HEK293 (cell line): ENCODE measurements at regions not wholly inside any gene's neighbourhood (a gene's known extent, or its start where the extent isn't known, plus 50 kb on each side); places are given as distances from the start of the nearest gene placed in this dataset.

Source experiments
- CTCF ChIA-PET: fragments of 350-600 bp; formaldehyde crosslinking; extraction: SDS; loops from one replicate; lab custom pipeline; 2021; ENCODE audit warnings: antibody characterized with exemption; lab: Yijun Ruan, JAX
- POLR2A ChIA-PET: fragments of 300-600 bp; formaldehyde crosslinking; extraction: SDS; loops from one replicate; lab custom pipeline; 2020; ENCODE audit warnings: antibody characterized with exemption, inconsistent platforms; lab: Yijun Ruan, JAX
- H3K27ac ChIP-seq: fragments of 200-500 bp; sonication (Bioruptor generic); 2 replicates; pipeline ENCODE4 v1.5.1; 2014; ENCODE audit warnings: low read depth, low read length, control low read depth, inconsistent platforms; ENCODE audit errors: extremely low read depth
- H3K36me3 ChIP-seq, 2 experiments: fragments of 200-500 bp in 1 of 2; sonication (Bioruptor generic) in 1 of 2; 1 replicate in 1 of 2; 2 replicates in 1 of 2; pipeline ENCODE4 v1.5.1; 2014 to 2017; ENCODE audit warnings: inconsistent platforms in 2 of 2, low read length in 2 of 2; ENCODE audit not compliant: control insufficient read depth in 2 of 2, insufficient read depth in 1 of 2
- H3K4me1 ChIP-seq: fragments of 200-500 bp; sonication (Bioruptor generic); 2 replicates; pipeline ENCODE4 v1.5.1; 2014; ENCODE audit warnings: mild to moderate bottlenecking, low read length, inconsistent platforms; ENCODE audit not compliant: control insufficient read depth, insufficient read depth
- H3K4me3 ChIP-seq: 2 replicates; pipeline ENCODE4 v1.5.1; 2011; ENCODE audit warnings: low read depth, mild to moderate bottlenecking, control low read depth, low read length, moderate library complexity
- H3K9me3 ChIP-seq: fragments of 200-500 bp; sonication (Bioruptor generic); 2 replicates; pipeline ENCODE4 v1.5.1; 2014; ENCODE audit warnings: low read depth, low read length, inconsistent platforms; ENCODE audit not compliant: control insufficient read depth, insufficient read depth
- BCL11A ChIP-seq: fragments of 450-650 bp; formaldehyde crosslinking; IDR thresholded peaks from 2 replicates; pipeline ENCODE4 v1.5.1; 2016; ENCODE audit warnings: low read depth, missing biosample characterization, missing genetic modification characterization
- GFI1B ChIP-seq: fragments of 450-650 bp; formaldehyde crosslinking; IDR thresholded peaks from 2 replicates; pipeline ENCODE4 v1.5.1; 2016; ENCODE audit warnings: missing biosample characterization, missing genetic modification characterization
- HOXD13 ChIP-seq: sonication (generic); formaldehyde crosslinking; IDR thresholded peaks from 2 replicates; pipeline ENCODE4 v1.8.0; 2022; ENCODE audit warnings: missing genetic modification reagents, borderline replicate concordance
- KLF10 ChIP-seq: fragments of 450-650 bp; IDR thresholded peaks from 2 replicates; pipeline ENCODE4 v1.5.1; 2018; ENCODE audit warnings: missing biosample characterization, mild to moderate bottlenecking, missing genetic modification characterization
- MEIS1 ChIP-seq: sonication (generic); formaldehyde crosslinking; IDR thresholded peaks from 2 replicates; pipeline ENCODE4 v1.8.1; 2022; ENCODE audit warnings: missing genetic modification reagents, mild to moderate bottlenecking, borderline replicate concordance
- RBAK ChIP-seq: fragments of 450-650 bp; formaldehyde crosslinking; IDR thresholded peaks from 2 replicates; pipeline ENCODE4 v1.5.1; 2016; ENCODE audit warnings: missing biosample characterization, missing genetic modification characterization
- WT1 ChIP-seq: fragments of 450-650 bp; formaldehyde crosslinking; IDR thresholded peaks from 2 replicates; pipeline ENCODE4 v1.5.1; 2016; ENCODE audit warnings: missing biosample characterization, missing genetic modification characterization
- YY2 ChIP-seq: fragments of 450-650 bp; formaldehyde crosslinking; IDR thresholded peaks from 2 replicates; pipeline ENCODE4 v1.5.1; 2016; ENCODE audit warnings: missing biosample characterization, missing genetic modification characterization
- ZBTB20 ChIP-seq: fragments of 450-650 bp; formaldehyde crosslinking; IDR thresholded peaks from 2 replicates; pipeline ENCODE4 v1.5.1; 2016; ENCODE audit warnings: missing biosample characterization, missing genetic modification characterization
- ZFP3 ChIP-seq: fragments of 450-650 bp; formaldehyde crosslinking; IDR thresholded peaks from 2 replicates; pipeline ENCODE4 v1.5.1; 2016; ENCODE audit warnings: low read depth, missing biosample characterization, missing genetic modification characterization
- ZNF10 ChIP-seq: fragments of 450-650 bp; formaldehyde crosslinking; IDR thresholded peaks from 2 replicates; pipeline ENCODE4 v1.5.1; 2017; ENCODE audit warnings: missing biosample characterization, missing genetic modification characterization
- ZNF114 ChIP-seq: fragments of 450-650 bp; formaldehyde crosslinking; IDR thresholded peaks from 2 replicates; pipeline ENCODE4 v1.5.0; 2017; ENCODE audit warnings: missing biosample characterization, missing genetic modification characterization
- ZNF132 ChIP-seq: fragments of 450-650 bp; formaldehyde crosslinking; IDR thresholded peaks from 2 replicates; pipeline ENCODE4 v1.5.1; 2017; ENCODE audit warnings: missing biosample characterization, missing genetic modification characterization, borderline replicate concordance
- ZNF16 ChIP-seq: fragments of 450-650 bp; formaldehyde crosslinking; IDR thresholded peaks from 2 replicates; pipeline ENCODE4 v1.5.1; 2016; ENCODE audit warnings: low read depth, missing biosample characterization, missing genetic modification characterization
- ZNF169 ChIP-seq: fragments of 450-650 bp; formaldehyde crosslinking; IDR thresholded peaks from 2 replicates; pipeline ENCODE4 v1.5.1; 2016; ENCODE audit warnings: missing biosample characterization, missing genetic modification characterization
- ZNF211 ChIP-seq: fragments of 450-650 bp; formaldehyde crosslinking; IDR thresholded peaks from 2 replicates; pipeline ENCODE4 v1.5.1; 2016; ENCODE audit warnings: low read depth, missing biosample characterization, missing genetic modification characterization
- ZNF223 ChIP-seq: fragments of 450-650 bp; formaldehyde crosslinking; IDR thresholded peaks from 2 replicates; pipeline ENCODE4 v1.5.1; 2016; ENCODE audit warnings: missing biosample characterization, missing genetic modification characterization
- ZNF404 ChIP-seq: fragments of 450-650 bp; formaldehyde crosslinking; IDR thresholded peaks from 2 replicates; pipeline ENCODE4 v1.5.1; 2017; ENCODE audit warnings: missing biosample characterization, missing genetic modification characterization
- ZNF473 ChIP-seq: fragments of 450-650 bp; formaldehyde crosslinking; IDR thresholded peaks from 2 replicates; pipeline ENCODE4 v1.5.1; 2017; ENCODE audit warnings: missing biosample characterization, missing genetic modification characterization
- ZNF501 ChIP-seq: fragments of 450-650 bp; formaldehyde crosslinking; IDR thresholded peaks from 2 replicates; pipeline ENCODE4 v1.5.1; 2016; ENCODE audit warnings: missing biosample characterization, missing genetic modification characterization
- ZNF529 ChIP-seq: fragments of 450-650 bp; formaldehyde crosslinking; IDR thresholded peaks from 2 replicates; pipeline ENCODE4 v1.5.1; 2017; ENCODE audit warnings: missing genetic modification characterization, missing biosample characterization; ENCODE audit not compliant: insufficient replicate concordance
- ZNF548 ChIP-seq: fragments of 450-650 bp; formaldehyde crosslinking; IDR thresholded peaks from 2 replicates; pipeline ENCODE4 v1.5.1; 2016; ENCODE audit warnings: missing biosample characterization, missing genetic modification characterization
- ZNF549 ChIP-seq: fragments of 450-650 bp; IDR thresholded peaks from 2 replicates; pipeline ENCODE4 v1.5.1; 2018; ENCODE audit warnings: missing biosample characterization, missing genetic modification characterization, mild to moderate bottlenecking, inconsistent platforms, moderate library complexity
- ZNF558 ChIP-seq: fragments of 450-650 bp; formaldehyde crosslinking; IDR thresholded peaks from 2 replicates; pipeline ENCODE4 v1.5.1; 2016; ENCODE audit warnings: missing biosample characterization, missing genetic modification characterization
- ZNF600 ChIP-seq: fragments of 450-650 bp; formaldehyde crosslinking; IDR thresholded peaks from 2 replicates; pipeline ENCODE4 v1.5.1; 2016; ENCODE audit warnings: missing biosample characterization, missing genetic modification characterization
- ZNF654 ChIP-seq: fragments of 450-650 bp; formaldehyde crosslinking; IDR thresholded peaks from 2 replicates; pipeline ENCODE4 v1.5.1; 2016; ENCODE audit warnings: low read depth, missing biosample characterization, missing genetic modification characterization
- ZNF658 ChIP-seq: fragments of 450-650 bp; formaldehyde crosslinking; IDR thresholded peaks from 2 replicates; pipeline ENCODE4; 2016; ENCODE audit warnings: missing biosample characterization, missing genetic modification characterization
- ZNF707 ChIP-seq: fragments of 450-650 bp; formaldehyde crosslinking; IDR thresholded peaks from 2 replicates; pipeline ENCODE4 v1.5.1; 2016; ENCODE audit warnings: missing biosample characterization, missing genetic modification characterization

GRCh38 chr2:153072077-153072476 lies 353.7 kb downstream of the ARL6IP6 start:
- Histone ChIP-seq H3K9me3 (no peaks in the 10 kb centered on the region), H3K4me1 (no peaks in the 10 kb centered on the region), H3K27ac (no peak overlapping the region), H3K36me3 (no peaks in the 10 kb centered on the region), H3K4me3 (no peak overlapping the region)
- no peak for TF ChIP-seq ZNF10 (tag by site-specific recombination)
- no peak for TF ChIP-seq HOXD13 (CRISPR knock-in tag)
- no peak for TF ChIP-seq KLF10 (tag by site-specific recombination)
- ChIA-PET POLR2A (no interaction called here), CTCF (no interaction called here)

DNA sequence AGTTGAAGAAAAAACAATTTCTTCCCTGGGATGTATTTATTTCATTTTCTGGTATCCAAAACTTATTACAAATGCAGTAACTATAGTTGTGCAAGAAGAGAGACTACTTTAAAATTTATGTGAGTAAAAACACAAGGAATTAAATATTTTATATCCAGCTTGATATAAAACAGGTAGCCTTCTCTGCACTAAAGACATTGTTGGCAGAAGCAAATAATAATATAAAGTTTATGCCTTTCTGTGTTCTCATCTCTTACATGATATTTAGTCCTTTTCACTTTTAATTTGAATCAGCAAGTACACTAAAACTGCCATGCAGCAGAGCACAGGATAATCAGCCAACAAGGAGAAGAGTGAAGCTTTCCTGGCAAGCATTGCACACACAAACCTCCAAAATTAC lies 352.7 kb downstream of the ARL6IP6 start:
- Histone ChIP-seq H3K4me3 (no peak overlapping the region), H3K27ac (no peak overlapping the region), H3K36me3 (no peaks in the 10 kb centered on the region), H3K9me3 (no peaks in the 10 kb centered on the region), H3K4me1 (no peaks in the 10 kb centered on the region)
- CTCF ChIA-PET: no interaction called here
- POLR2A ChIA-PET: no interaction called here
- no peak for TF ChIP-seq ZNF529 (tag by site-specific recombination)
- no peak for TF ChIP-seq ZNF211 (tag by site-specific recombination)
- TF ChIP-seq ZBTB20 (tag by site-specific recombination): no peak
- TF ChIP-seq ZNF600 (tag by site-specific recombination): no peak
- TF ChIP-seq ZNF223 (tag by site-specific recombination): no peak
- no peak for TF ChIP-seq ZNF404 (tag by site-specific recombination)
- no peak for TF ChIP-seq ZNF707 (tag by site-specific recombination)
- no peak for TF ChIP-seq RBAK (tag by site-specific recombination)
- no peak for TF ChIP-seq WT1 (tag by site-specific recombination)
- TF ChIP-seq ZNF558 (tag by site-specific recombination): no peak
- no peak for TF ChIP-seq GFI1B (tag by site-specific recombination)
- TF ChIP-seq ZNF549 (tag by site-specific recombination): no peak
- no peak for TF ChIP-seq ZNF114 (tag by site-specific recombination)
- no peak for TF ChIP-seq BCL11A (tag by site-specific recombination)
- no peak for TF ChIP-seq ZNF548 (tag by site-specific recombination)
- TF ChIP-seq ZNF132 (tag by site-specific recombination): no peak
- no peak for TF ChIP-seq ZNF501 (tag by site-specific recombination)

- H3K36me3 ChIP-seq: no peaks in the 10 kb centered on the region
- ChIA-PET POLR2A (no interaction called here), CTCF (no interaction called here)
- no peaks in the 10 kb centered on the region for H3K9me3 ChIP-seq
- no peak overlapping the region for H3K27ac ChIP-seq
- no peaks in the 10 kb centered on the region for H3K4me1 ChIP-seq
- no peak for TF ChIP-seq ZNF16
- no peak for TF ChIP-seq ZNF473
- TF ChIP-seq ZNF169 (tag by site-specific recombination): no peak
- TF ChIP-seq YY2: no peak
- no peak for TF ChIP-seq ZFP3
- no peak for TF ChIP-seq ZNF654 (tag by site-specific recombination)
- TF ChIP-seq MEIS1 (CRISPR knock-in tag): no peak
- TF ChIP-seq ZNF658 (tag by site-specific recombination): no peak
- no peak overlapping the region for H3K4me3 ChIP-seq
Measured at GRCh38 chr2:153068915-153069314, 350.5 kb downstream of the ARL6IP6 start.
